GM18502 (cell line): ENCODE measurements at regions not wholly inside any gene's neighbourhood (a gene's known extent, or its start where the extent isn't known, plus 50 kb on each side); places are given as distances from the start of the nearest gene placed in this dataset.
A peak's percentile ranks its signal among the peaks of the same experiment; 100 is the strongest.
"Not testable (repeated sequence)": the region's sequence is repeated elsewhere in the genome, so short reads cannot be mapped to it uniquely, and the experiment has no call there.

Experiments used
- ATAC-seq: cut with Tn5 transposase; IDR thresholded peaks from one replicate; pipeline ENCODE4 v1.9.1; 2021; ENCODE audit warnings: mild to moderate bottlenecking; ENCODE audit not compliant: unreplicated experiment, poor library complexity

- ATAC-seq = not testable (repeated sequence)
Observed at GRCh38 chr21:32823296-32823695, 51.7 kb upstream of the PAXBP1 start.

DNA sequence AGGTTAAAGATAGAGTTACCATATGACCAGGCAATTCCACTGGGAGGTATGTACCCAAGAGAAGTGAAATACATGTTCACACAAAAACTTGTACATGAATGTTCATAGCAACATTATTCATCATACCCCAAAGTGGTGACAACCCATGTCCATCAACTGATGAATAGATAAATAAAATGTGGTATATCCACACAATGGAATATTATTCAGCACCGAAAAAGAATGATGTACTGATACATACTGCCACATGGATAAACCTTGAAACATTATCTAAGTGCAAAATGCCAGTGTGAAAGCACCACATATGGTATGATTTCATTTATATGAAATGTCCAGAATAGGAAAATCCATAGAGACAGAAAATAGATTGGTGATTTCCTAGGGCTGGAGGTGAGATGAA lies 53.4 kb upstream of the PAXBP1 start:
- ATAC-seq = no peak

GRCh38 chr21:32826329-32827167 lies 55.0 kb upstream of the PAXBP1 start:
- ATAC-seq = peak; percentile 52

DNA sequence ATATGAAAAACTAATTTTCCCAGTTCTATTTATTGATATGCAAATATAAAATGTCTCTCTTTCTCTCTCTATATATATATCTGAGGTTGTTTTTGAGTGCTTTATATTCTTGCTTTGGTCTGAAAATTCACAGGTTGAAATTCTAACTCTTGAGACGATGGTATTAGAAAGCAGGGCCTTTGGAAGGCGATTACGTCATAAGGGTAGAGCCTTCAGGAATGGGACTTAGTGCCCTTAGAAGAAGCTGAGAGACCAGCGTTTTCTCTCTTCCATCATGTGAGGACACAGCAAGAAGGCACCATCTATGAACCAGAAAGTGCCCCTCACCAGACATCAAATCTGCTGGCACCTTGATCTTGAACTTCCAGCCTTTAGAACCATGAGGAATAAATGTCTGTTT lies 57.4 kb upstream of the PAXBP1 start:
- ATAC-seq = no peak

DNA sequence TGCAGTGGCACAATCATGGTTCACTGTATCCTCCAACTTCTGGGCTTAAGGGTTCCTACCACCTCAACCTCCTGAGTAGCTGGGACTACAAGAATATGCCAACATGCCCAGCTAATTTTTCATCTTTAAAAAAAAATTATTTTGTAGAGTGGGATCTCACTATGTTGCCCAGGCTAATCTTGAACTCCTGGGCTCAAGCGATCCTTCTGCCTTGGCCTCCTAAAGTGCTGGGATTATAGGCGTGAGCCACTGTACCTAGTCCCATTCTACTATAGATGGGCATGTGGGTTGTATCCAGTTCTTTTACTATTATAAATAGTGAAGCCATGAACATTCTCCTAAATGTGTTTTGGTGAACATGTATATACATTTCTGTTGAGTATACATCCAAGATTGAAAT lies 57.9 kb upstream of the PAXBP1 start:
- no peak for ATAC-seq

DNA sequence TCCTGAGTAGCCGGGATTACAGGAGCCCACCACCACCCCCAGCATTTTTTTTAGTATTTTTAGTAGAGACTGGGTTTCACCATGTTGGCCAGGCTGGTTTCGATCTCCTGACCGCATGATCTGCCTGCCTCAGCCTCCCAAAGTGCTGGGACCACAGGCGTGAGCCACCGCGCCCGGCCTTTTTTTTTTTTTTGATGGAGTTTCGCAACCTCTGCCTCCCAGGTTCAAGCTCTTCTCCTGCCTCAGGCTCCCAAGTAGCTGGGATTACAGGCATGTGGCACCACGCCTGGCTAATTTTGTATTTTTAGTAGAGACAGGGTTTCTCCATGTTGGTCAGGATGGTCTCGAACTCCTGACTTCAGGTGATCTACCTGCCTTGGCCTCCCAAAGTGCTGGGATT lies 60.2 kb upstream of the PAXBP1 start:
- ATAC-seq = not testable (repeated sequence)

DNA sequence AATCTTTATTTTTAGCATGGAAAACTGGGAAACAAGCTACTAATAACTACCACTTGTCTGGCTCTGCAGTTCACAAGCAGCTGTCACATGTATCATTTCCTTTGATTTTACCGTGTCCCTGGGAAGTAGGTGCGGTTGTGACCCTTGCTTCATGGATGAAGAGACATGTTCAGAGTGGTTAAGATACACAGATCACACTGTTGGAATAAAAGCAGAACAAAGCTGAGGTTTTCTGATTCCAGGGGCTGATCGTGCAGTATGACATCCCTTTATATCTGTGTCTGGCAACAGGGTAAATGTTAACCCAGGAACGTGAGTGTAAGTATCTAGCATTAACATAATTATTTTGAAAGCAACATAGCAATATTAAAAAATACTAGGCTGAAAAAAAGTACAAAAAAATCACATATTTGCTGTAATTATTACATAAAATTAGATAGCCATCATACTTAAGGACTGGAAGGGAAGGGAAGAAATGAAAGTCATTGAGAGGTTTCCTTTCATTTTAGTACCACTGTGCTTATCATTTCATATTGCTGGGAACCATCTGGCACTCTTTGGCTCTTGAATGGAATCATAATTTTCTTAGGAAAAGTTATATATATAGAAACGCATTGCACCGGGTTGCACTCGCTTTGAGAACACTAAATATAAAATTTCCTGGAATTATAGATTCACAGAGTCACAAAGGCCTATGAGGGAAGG lies 62.8 kb upstream of the PAXBP1 start:
- no peak for ATAC-seq

DNA sequence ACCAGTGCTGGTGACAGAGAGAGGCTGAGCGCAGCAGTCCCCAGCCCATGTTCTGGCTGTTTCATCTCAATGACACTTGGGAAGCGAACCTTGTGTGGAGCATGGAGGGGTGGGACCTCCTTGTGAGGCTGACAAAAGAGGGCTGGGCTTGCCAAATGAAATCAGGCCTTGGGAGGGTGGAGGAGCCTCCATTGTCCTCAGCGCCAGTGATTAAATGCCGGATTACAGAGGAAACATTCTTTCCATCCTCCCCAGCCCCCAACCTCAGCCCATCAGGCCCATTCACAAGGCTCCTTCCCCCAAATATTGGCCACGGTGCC lies 63.3 kb upstream of the PAXBP1 start:
- ATAC-seq = no peak

DNA sequence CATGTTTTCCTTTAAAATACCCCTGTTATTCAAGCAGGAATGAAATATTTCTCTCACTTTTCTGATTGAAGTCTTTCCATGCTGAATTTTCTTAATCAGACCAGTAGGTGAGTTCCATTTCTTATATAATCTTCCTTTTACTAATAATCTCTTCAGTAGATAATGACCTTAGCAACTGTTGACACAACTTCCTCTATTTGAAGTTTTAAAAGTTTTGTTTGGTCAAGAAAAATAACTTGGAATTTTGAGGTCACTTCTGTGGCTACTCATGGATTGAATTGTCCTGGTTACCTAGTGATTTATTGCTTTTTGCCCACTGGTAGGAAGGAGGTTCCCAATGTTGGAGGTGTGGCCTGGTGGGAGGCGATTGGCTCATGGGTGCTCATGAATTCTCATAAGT lies 70.6 kb upstream of the PAXBP1 start:
- ATAC-seq = no peak

GRCh38 chr21:32843561-32843960 lies 72.0 kb upstream of the PAXBP1 start:
- ATAC-seq = no peak

DNA sequence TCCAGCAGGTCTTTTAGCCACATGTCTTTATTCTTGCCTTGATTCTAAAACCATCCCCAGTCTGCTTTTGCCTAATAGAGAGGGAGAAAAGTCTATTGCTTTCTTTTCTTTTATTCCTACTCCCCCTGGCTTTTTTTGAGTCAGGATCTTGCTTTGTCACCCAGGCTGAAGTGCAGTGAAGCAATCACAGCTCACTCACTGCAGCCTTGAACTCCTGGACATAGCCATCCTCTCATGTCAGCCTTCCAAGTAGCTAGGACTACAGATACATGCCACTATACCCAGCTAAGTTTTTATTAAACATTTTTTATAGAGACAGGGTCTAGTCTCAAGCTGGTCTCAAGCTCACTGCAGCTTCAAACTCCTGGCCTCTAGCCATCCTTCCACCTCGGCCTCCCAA lies 72.5 kb upstream of the PAXBP1 start:
- no peak for ATAC-seq

GRCh38 chr21:32844653-32845436 lies 73.3 kb upstream of the PAXBP1 start:
- ATAC-seq = no peak

GRCh38 chr21:32858628-32859027 lies 87.1 kb upstream of the PAXBP1 start:
- no peak for ATAC-seq

- ATAC-seq = no peak
Observed at GRCh38 chr21:32860399-32860798, 88.8 kb upstream of the PAXBP1 start.

DNA sequence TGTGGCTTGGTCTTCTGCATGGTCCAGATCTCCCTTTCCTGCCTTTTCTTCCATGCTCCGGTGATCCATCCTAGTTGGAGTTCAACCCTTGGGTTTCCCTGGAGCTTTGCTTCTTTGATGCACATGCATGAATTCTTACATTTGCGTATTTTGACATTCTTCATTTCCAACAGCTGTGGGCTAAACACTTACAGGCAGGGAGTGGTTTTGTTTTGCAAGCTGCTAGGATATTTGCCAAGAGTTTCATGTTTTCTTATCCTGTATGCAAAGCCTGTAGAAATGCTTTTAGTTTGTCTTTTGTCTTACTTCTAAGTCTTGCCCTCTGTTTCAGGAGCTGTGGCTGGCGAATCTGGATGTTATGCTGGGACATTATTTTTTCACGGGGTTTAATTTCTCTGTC lies 90.3 kb upstream of the PAXBP1 start:
- no peak for ATAC-seq

- ATAC-seq = no peak
Observed at GRCh38 chr21:32867597-32867996, 96.0 kb upstream of the PAXBP1 start.

GRCh38 chr21:32868631-32869454 lies 97.3 kb upstream of the PAXBP1 start:
- ATAC-seq = no peak

DNA sequence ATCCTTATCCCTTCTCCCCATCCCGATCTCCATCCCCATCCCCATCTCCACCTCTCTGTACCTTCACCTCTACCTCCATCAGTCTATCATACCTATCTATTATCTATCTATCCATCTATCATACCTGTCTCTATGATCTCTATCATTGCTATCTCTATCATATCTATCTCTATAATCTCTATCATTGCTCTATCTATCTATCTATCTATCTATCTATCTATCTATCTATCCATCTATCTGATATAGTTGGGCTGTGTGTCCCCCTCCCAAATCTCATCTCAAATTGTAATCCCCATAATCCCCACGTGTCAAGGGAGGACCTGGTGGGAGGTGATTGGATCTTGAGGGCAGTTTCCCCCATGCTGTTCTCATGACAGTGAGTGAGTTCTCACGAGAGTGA lies 97.9 kb upstream of the PAXBP1 start:
- ATAC-seq = no peak

- ATAC-seq = no peak
Observed at GRCh38 chr21:32876426-32876825, 104.9 kb upstream of the PAXBP1 start.

DNA sequence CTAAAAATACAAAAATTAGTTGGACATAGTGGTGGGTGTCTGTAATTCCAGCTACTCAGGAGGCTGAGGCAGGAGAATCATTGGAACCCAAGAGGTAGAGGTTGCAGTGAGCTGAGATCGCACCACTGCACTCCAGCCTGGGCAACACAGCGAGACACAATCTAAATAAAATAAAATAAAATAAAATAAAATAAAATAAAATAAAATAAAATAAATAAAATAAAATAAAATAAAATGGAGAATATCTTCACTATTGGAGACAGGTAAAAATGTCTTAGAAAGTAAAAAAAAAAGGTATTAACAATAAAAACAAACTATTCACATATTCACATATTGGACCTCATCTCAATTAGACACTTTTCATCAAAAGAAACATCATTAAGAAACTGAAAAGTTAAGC lies 106.3 kb upstream of the PAXBP1 start:
- ATAC-seq = not testable (repeated sequence)
